Ecto neural progenitor cell (in vitro differentiated cells): ENCODE measurements at regions not wholly inside any gene's neighbourhood (a gene's known extent, or its start where the extent isn't known, plus 50 kb on each side); places are given as distances from the start of the nearest gene placed in this dataset.

ENCODE experiments used
- DNase-seq: peaks from one replicate; pipeline ENCODE4 v3.0.0-alpha.2; 2018; ENCODE audit warnings: low spot score

GRCh38 chr9:90948156-90948555, 146.5 kb downstream of the SYK start:
- no peak for DNase-seq

- no peak for DNase-seq
Measured at GRCh38 chr9:90950600-90950999, 149.0 kb downstream of the SYK start.

GRCh38 chr9:90953200-90953599, 151.6 kb downstream of the SYK start:
- DNase-seq = no peak

GRCh38 chr9:90953805-90954204, 152.2 kb downstream of the SYK start:
- DNase-seq = no peak

GRCh38 chr9:90956026-90956810, 154.6 kb downstream of the SYK start:
- DNase-seq = no peak

- DNase-seq = no peak
Measured at GRCh38 chr9:90958328-90958727, 156.7 kb downstream of the SYK start.

- DNase-seq = no peak
Measured at GRCh38 chr9:90960941-90961340, 159.3 kb downstream of the SYK start.

- no peak for DNase-seq
Measured at GRCh38 chr9:90961375-90961774, 159.8 kb downstream of the SYK start.

GRCh38 chr9:90964101-90965020, 162.7 kb downstream of the SYK start:
- no peak for DNase-seq

GRCh38 chr9:90965226-90966030, 163.8 kb downstream of the SYK start:
- no peak for DNase-seq

GRCh38 chr9:90966031-90966290, 164.3 kb downstream of the SYK start:
- DNase-seq = no peak

- DNase-seq = no peak
Measured at GRCh38 chr9:90966480-90967144, 165.0 kb downstream of the SYK start.

- DNase-seq = no peak
Measured at GRCh38 chr9:90967145-90967538, 165.5 kb downstream of the SYK start.

GRCh38 chr9:90969021-90969675, 167.5 kb downstream of the SYK start:
- DNase-seq = no peak

GRCh38 chr9:90970608-90971007, 169.0 kb downstream of the SYK start:
- DNase-seq = no peak

- no peak for DNase-seq
Measured at GRCh38 chr9:90972057-90972456, 170.4 kb downstream of the SYK start.

- no peak for DNase-seq
Measured at GRCh38 chr9:90974016-90974415, 172.4 kb downstream of the SYK start.

- DNase-seq = no peak
Measured at GRCh38 chr9:90974643-90975245, 173.1 kb downstream of the SYK start.

GRCh38 chr9:90975781-90976538, 174.3 kb downstream of the SYK start:
- DNase-seq = no peak

- no peak for DNase-seq
Measured at GRCh38 chr9:90979138-90979551, 177.5 kb downstream of the SYK start.
